ENCODE measurements at regions not wholly inside any gene's neighbourhood (a gene's known extent, or its start where the extent isn't known, plus 50 kb on each side); places are given as distances from the start of the nearest gene placed in this dataset.

GRCh38 chr5:143880178-143880577 lies 68.2 kb downstream of the HMHB1 start:
- TF ChIP-seq CTCF (IDR thresholded peaks at IDR 0.05): no peak
- H3K27ac ChIP-seq: no peak overlapping the region
- H3K4me3 ChIP-seq: no peak overlapping the region
- DNase-seq (ENCODE audit: low spot score): no peak

GRCh38 chr5:143882520-143882919 lies 70.6 kb downstream of the HMHB1 start:
- Histone ChIP-seq H3K27ac (no peak overlapping the region), H3K4me3 (no peak overlapping the region)
- TF ChIP-seq CTCF (IDR thresholded peaks at IDR 0.05): no peak
- no peak for DNase-seq (ENCODE audit: low spot score)

GRCh38 chr5:143886096-143886495 lies 74.1 kb downstream of the HMHB1 start:
- no peak for TF ChIP-seq CTCF (IDR thresholded peaks at IDR 0.05)
- Histone ChIP-seq H3K4me3 (no peak overlapping the region), H3K27ac (no peak overlapping the region)
- no peak for DNase-seq (ENCODE audit: low spot score)

GRCh38 chr5:143886651-143887638 lies 75.0 kb downstream of the HMHB1 start:
- TF ChIP-seq CTCF (IDR thresholded peaks at IDR 0.05): no peak
- Histone ChIP-seq H3K27ac (peak overlapping the region in 1 of 2 donors; percentile 17), H3K4me3 (peak overlapping the region; percentile 29)
- DNase-seq (ENCODE audit: low spot score): no peak

- TF ChIP-seq CTCF (IDR thresholded peaks at IDR 0.05): no peak
- Histone ChIP-seq H3K4me3 (no peak overlapping the region), H3K27ac (peak overlapping the region in 1 of 2 donors; percentile 25)
- DNase-seq (ENCODE audit: low spot score): no peak
Observed at GRCh38 chr5:143887903-143888665, 76.1 kb downstream of the HMHB1 start.

- TF ChIP-seq CTCF (IDR thresholded peaks at IDR 0.05): no peak
- Histone ChIP-seq H3K4me3 (no peak overlapping the region), H3K27ac (no peak overlapping the region)
- DNase-seq (ENCODE audit: low spot score): no peak
Observed at GRCh38 chr5:143888912-143889311, 77.0 kb downstream of the HMHB1 start.
